ENCODE measurements at regions not wholly inside any gene's neighbourhood (a gene's known extent, or its start where the extent isn't known, plus 50 kb on each side); places are given as distances from the start of the nearest gene placed in this dataset.

- no peaks in the 10 kb centered on the region for H3K27me3 ChIP-seq (ENCODE audit: control insufficient read depth, insufficient read depth, low read length)
- no peak for TF ChIP-seq CTCF (IDR thresholded peaks at IDR 0.05; ENCODE audit: insufficient read depth, low read length, poor library complexity, severe bottlenecking)
- DNase-seq (ENCODE audit: low read depth), result no peak
- H3K36me3 ChIP-seq (ENCODE audit: control insufficient read depth, insufficient read depth, low read length), result no peaks in the 10 kb centered on the region
- H3K4me3 ChIP-seq (ENCODE audit: low read depth, low read length), result no peak overlapping the region
Measured at GRCh38 chr7:20554072-20554471, 61.4 kb upstream of the ABCB5 start.

GRCh38 chr7:20556091-20556490 lies 59.4 kb upstream of the ABCB5 start:
- Histone ChIP-seq H3K4me3 (ENCODE audit: low read depth, low read length) (no peak overlapping the region), H3K27me3 (ENCODE audit: control insufficient read depth, insufficient read depth, low read length) (no peaks in the 10 kb centered on the region), H3K36me3 (ENCODE audit: control insufficient read depth, insufficient read depth, low read length) (no peaks in the 10 kb centered on the region)
- DNase-seq (ENCODE audit: low read depth), result no peak
- no peak for TF ChIP-seq CTCF (IDR thresholded peaks at IDR 0.05; ENCODE audit: insufficient read depth, low read length, poor library complexity, severe bottlenecking)

GRCh38 chr7:20557116-20557515 lies 58.4 kb upstream of the ABCB5 start:
- DNase-seq (ENCODE audit: low read depth), result no peak
- no peak for TF ChIP-seq CTCF (IDR thresholded peaks at IDR 0.05; ENCODE audit: insufficient read depth, low read length, poor library complexity, severe bottlenecking)
- Histone ChIP-seq H3K36me3 (ENCODE audit: control insufficient read depth, insufficient read depth, low read length) (no peaks in the 10 kb centered on the region), H3K4me3 (ENCODE audit: low read depth, low read length) (no peak overlapping the region), H3K27me3 (ENCODE audit: control insufficient read depth, insufficient read depth, low read length) (no peaks in the 10 kb centered on the region)

- no peak for TF ChIP-seq CTCF (IDR thresholded peaks at IDR 0.05; ENCODE audit: insufficient read depth, low read length, poor library complexity, severe bottlenecking)
- Histone ChIP-seq H3K27me3 (ENCODE audit: control insufficient read depth, insufficient read depth, low read length) (no peaks in the 10 kb centered on the region), H3K4me3 (ENCODE audit: low read depth, low read length) (no peak overlapping the region), H3K36me3 (ENCODE audit: control insufficient read depth, insufficient read depth, low read length) (no peaks in the 10 kb centered on the region)
- no peak for DNase-seq (ENCODE audit: low read depth)
Measured at GRCh38 chr7:20558963-20559716, 56.3 kb upstream of the ABCB5 start.

GRCh38 chr7:20559883-20560282 lies 55.6 kb upstream of the ABCB5 start:
- TF ChIP-seq CTCF (IDR thresholded peaks at IDR 0.05; ENCODE audit: insufficient read depth, low read length, poor library complexity, severe bottlenecking), result no peak

More at GRCh38 chr7:20559883-20560282, 55.6 kb upstream of the ABCB5 start:
- no peaks in the 10 kb centered on the region for H3K36me3 ChIP-seq (ENCODE audit: control insufficient read depth, insufficient read depth, low read length)
- H3K4me3 ChIP-seq (ENCODE audit: low read depth, low read length), result no peak overlapping the region
- DNase-seq (ENCODE audit: low read depth), result no peak
- no peaks in the 10 kb centered on the region for H3K27me3 ChIP-seq (ENCODE audit: control insufficient read depth, insufficient read depth, low read length)
